Activated naive CD8-positive, alpha-beta T cell treated with anti-CD3 and anti-CD28 coated beads, Interleukin-2, amount 10 ng/mL, durations not matched to agents 7 days and 5 days (primary cell): ENCODE measurements at regions not wholly inside any gene's neighbourhood (a gene's known extent, or its start where the extent isn't known, plus 50 kb on each side); places are given as distances from the start of the nearest gene placed in this dataset.
"Not testable (repeated sequence)": the region's sequence is repeated elsewhere in the genome, so short reads cannot be mapped to it uniquely, and the experiment has no call there.

ENCODE experiments used
- ATAC-seq: fragments of 150-1000 bp; cut with Tn5 transposase; one replicate; pipeline ENCODE4 v1.10.0; 2021; ENCODE audit warnings: low read depth, moderate library complexity
- POLR2A ChIA-PET: fragments of 350-600 bp; sonication (Branson Sonifier 250); formaldehyde crosslinking; loops from one replicate; lab custom pipeline; 2021; ENCODE audit warnings: antibody characterized with exemption; lab: Charles Lee
- DNase-seq: peaks from one replicate; pipeline ENCODE4 v3.0.0; 2021
- H3K27ac Mint-ChIP-seq: one replicate; pipeline ENCODE4 v1.8.0; 2022; ENCODE audit warnings: mild to moderate bottlenecking, mixed read lengths
- H3K27me3 Mint-ChIP-seq: one replicate; pipeline ENCODE4 v1.8.0; 2022; ENCODE audit warnings: mild to moderate bottlenecking, moderate library complexity, mixed read lengths
- H3K36me3 Mint-ChIP-seq: one replicate; pipeline ENCODE4 v1.8.0; 2021; ENCODE audit warnings: mild to moderate bottlenecking, mixed read lengths
- H3K4me1 Mint-ChIP-seq: one replicate; pipeline ENCODE4 v1.8.0; 2021; ENCODE audit warnings: mixed read lengths
- H3K4me3 Mint-ChIP-seq: one replicate; pipeline ENCODE4 v1.8.0; 2022; ENCODE audit warnings: mild to moderate bottlenecking, moderate library complexity, mixed read lengths
- H3K9me3 Mint-ChIP-seq: one replicate; pipeline ENCODE4 v1.8.0; 2021; ENCODE audit warnings: mixed read lengths

DNA sequence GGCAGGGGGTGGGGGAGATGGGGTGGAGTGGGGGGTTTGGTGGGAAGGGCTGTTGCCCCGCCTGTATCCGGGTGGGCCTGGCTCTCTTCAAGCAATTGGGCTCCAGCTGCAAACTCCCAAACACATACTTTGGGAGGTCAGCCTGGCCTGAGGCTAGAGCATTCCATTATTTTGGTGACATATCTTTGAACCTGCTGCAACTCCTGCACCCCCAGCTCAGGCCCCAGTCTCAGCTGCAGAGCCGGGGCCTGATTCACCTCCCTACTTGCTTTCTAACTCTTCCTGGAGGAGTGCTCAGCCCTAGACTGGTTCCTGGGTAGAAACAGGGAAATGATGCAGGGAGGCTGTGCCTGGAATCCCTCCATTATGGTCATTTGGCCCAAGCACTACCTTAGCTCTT lies 140.8 kb upstream of the PRR23C start:
- H3K4me3 Mint-ChIP-seq, result no peak overlapping the region
- H3K27ac Mint-ChIP-seq, result no peak overlapping the region
- POLR2A ChIA-PET, result no interaction called here
- H3K36me3 Mint-ChIP-seq, result no peaks in the 10 kb centered on the region
- no peaks in the 10 kb centered on the region for H3K4me1 Mint-ChIP-seq
- no peaks in the 10 kb centered on the region for H3K9me3 Mint-ChIP-seq
- DNase-seq, result no peak
- ATAC-seq, result no peak
- peaks cover 3% of the 10 kb centered on the region for H3K27me3 Mint-ChIP-seq

DNA sequence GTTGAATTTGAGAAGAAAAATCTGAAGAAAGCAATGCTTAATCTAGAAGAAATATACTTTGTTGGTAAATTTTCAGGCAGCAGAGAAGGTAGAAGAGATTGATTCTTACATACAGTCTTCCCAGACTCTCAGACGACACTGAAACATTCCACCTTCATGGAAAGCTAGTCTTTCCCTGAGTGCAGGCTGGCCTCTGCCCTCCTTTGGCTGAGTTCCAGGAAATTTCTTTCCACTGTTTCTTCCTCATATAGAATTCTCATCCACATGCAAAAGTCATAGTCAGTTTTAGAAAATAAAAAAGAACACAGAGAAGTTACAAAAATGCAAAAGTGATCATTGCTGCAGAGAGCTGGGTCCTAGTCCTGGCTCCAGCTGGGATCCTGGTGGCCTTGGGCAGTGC lies 142.5 kb upstream of the PRR23C start:
- Mint-ChIP-seq H3K9me3 (no peaks in the 10 kb centered on the region), H3K27ac (no peak overlapping the region), H3K4me1 (no peaks in the 10 kb centered on the region), H3K27me3 (no peaks in the 10 kb centered on the region), H3K4me3 (no peak overlapping the region), H3K36me3 (no peaks in the 10 kb centered on the region)
- POLR2A ChIA-PET, result no interaction called here
- no peak for DNase-seq
- no peak for ATAC-seq

GRCh38 chr3:139187648-139188047 lies 143.0 kb upstream of the PRR23C start:
- Mint-ChIP-seq H3K27me3 (no peaks in the 10 kb centered on the region), H3K27ac (no peak overlapping the region), H3K4me3 (no peak overlapping the region), H3K4me1 (no peaks in the 10 kb centered on the region), H3K36me3 (no peaks in the 10 kb centered on the region), H3K9me3 (no peaks in the 10 kb centered on the region)
- no peak for DNase-seq
- no peak for ATAC-seq
- POLR2A ChIA-PET, result no interaction called here

DNA sequence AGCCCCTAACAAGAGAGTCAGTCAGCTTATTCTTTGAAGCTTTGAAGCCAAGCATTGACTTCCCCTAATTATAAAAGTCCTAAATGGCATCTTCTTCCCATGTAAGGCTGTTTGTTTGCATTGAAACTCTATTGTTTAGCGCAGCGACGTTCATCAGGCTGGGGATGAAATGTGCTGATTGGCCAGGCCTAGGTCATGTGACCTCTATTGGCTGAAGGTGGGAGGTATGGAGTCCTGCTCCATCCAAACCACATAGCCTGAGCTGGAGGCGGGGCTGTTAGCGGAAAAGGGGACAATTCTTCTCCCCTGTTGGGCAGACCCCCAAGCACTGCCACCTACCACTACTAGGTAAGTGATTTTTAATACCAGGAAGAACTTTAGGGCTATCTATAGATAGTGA lies 145.3 kb upstream of the PRR23C start:
- H3K9me3 Mint-ChIP-seq, result no peaks in the 10 kb centered on the region
- H3K27ac Mint-ChIP-seq, result no peak overlapping the region
- no peaks in the 10 kb centered on the region for H3K27me3 Mint-ChIP-seq
- H3K36me3 Mint-ChIP-seq, result no peaks in the 10 kb centered on the region
- no peak overlapping the region for H3K4me3 Mint-ChIP-seq
- POLR2A ChIA-PET, result no interaction called here
- ATAC-seq (no peak), DNase-seq (no peak)
- H3K4me1 Mint-ChIP-seq, result no peaks in the 10 kb centered on the region

DNA sequence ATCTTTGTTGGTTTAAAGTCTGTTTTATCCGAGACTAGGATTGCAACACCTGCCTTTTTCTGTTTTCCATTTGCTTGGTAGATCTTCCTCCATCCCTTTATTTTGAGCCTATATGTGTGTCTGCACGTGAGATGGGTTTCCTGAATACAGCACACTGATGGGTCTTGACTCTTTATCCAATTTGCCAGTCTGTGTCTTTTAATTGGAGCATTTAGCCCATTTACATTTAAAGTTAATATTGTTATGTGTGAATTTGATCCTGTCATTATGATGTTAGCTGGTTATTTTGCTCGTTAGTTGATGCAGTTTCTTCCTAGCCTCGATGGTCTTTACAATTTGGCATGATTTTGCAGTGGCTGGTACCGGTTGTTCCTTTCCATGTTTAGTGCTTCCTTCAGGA lies 149.4 kb upstream of the MRPS22 start:
- H3K27ac Mint-ChIP-seq, H3K9me3 Mint-ChIP-seq, H3K4me3 Mint-ChIP-seq, H3K4me1 Mint-ChIP-seq, ATAC-seq, H3K36me3 Mint-ChIP-seq, H3K27me3 Mint-ChIP-seq, DNase-seq, POLR2A ChIA-PET: not testable (repeated sequence)

DNA sequence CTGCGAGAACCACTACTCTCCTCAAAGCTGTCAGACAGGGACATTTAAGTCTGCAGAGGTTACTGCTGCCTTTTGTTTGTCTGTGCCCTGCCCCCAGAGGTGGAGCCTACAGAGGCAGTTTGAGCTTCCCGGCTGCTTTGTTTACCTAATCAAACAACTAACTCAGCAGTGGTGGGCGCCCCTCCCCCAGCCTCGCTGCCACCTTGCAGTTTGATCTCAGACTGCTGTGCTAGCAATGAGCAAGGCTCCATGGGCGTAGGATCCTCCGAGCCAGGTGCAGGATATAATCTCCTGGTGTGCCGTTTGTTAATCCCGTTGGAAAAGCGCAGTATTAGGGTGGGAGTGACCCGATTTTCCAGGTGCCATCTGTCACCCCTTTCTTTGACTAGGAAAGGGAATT lies 147.7 kb upstream of the MRPS22 start:
- H3K27me3 Mint-ChIP-seq, H3K4me1 Mint-ChIP-seq, H3K36me3 Mint-ChIP-seq, H3K9me3 Mint-ChIP-seq, H3K27ac Mint-ChIP-seq, DNase-seq, H3K4me3 Mint-ChIP-seq, POLR2A ChIA-PET, ATAC-seq: not testable (repeated sequence)

GRCh38 chr3:139197251-139197650 lies 146.6 kb upstream of the MRPS22 start:
- POLR2A ChIA-PET, result no interaction called here
- H3K9me3 Mint-ChIP-seq, result peaks cover 2% of the 10 kb centered on the region
- ATAC-seq, result no peak
- DNase-seq, result no peak
- no peak overlapping the region for H3K4me3 Mint-ChIP-seq
- H3K4me1 Mint-ChIP-seq, result peaks cover 1% of the 10 kb centered on the region
- H3K36me3 Mint-ChIP-seq, result no peaks in the 10 kb centered on the region
- peaks cover 2% of the 10 kb centered on the region for H3K27me3 Mint-ChIP-seq
- H3K27ac Mint-ChIP-seq, result no peak overlapping the region

- no peak for ATAC-seq
- Mint-ChIP-seq H3K4me1 (peaks cover 2% of the 10 kb centered on the region), H3K27me3 (peaks cover 2% of the 10 kb centered on the region), H3K36me3 (no peaks in the 10 kb centered on the region), H3K4me3 (no peak overlapping the region), H3K9me3 (peaks cover 2% of the 10 kb centered on the region), H3K27ac (no peak overlapping the region)
- no peak for DNase-seq
- POLR2A ChIA-PET, result no interaction called here
Measured at GRCh38 chr3:139198186-139198585, 145.6 kb upstream of the MRPS22 start.

DNA sequence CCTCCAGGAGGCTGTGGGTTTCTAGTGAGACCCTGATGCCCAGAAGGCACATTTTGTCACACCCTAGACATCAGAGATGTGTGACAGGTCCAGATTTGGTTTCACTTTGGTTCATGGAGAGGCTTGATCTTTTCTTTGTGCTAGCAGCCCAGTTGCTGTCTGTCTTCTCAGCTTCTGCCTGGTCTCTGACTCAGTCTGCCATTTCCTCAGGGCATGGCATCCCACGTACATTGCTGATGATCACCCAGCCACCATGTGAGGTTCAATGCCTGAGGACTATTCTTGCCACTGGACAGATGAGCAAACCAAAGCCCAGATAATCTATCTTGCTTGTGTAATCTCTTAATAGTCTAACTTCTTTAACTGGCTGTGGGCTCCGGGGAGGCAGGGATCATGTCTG lies 144.9 kb upstream of the MRPS22 start:
- ATAC-seq, result no peak
- H3K36me3 Mint-ChIP-seq, result no peaks in the 10 kb centered on the region
- DNase-seq, result no peak
- H3K27ac Mint-ChIP-seq, result no peak overlapping the region
- peaks cover 2% of the 10 kb centered on the region for H3K9me3 Mint-ChIP-seq
- peaks cover 2% of the 10 kb centered on the region for H3K4me1 Mint-ChIP-seq
- no peak overlapping the region for H3K4me3 Mint-ChIP-seq
- POLR2A ChIA-PET, result no interaction called here
- peaks cover 2% of the 10 kb centered on the region for H3K27me3 Mint-ChIP-seq

DNA sequence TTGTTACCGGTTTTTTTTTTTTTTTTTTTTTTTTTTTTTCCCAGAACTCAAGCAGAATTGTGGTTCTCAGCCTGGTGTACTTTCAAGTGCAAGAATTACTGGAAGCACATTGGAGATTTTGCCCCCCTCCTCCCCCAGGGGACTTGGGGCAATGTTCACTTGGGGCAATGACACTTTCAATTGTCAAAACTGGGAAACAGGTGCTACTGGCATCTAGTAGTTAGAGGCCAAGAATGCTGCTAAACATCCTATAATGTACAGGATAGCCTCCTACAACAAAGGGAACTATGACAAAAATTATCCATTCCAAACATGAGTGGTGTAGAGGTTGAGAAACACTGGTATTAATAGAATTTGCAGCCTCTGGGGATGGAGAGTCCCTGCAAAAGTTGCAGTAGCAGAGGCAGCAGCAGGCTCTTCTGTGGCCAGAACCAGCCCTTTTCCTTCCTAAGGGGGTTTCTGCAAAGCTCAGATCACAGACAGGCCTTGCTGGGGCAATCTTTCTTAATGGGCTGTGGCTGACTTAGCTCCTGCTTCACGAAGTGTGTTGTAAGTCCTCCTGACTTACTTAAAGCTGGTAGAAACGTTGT lies 144.3 kb upstream of the MRPS22 start:
- Mint-ChIP-seq H3K27ac (no peak overlapping the region), H3K27me3 (peaks cover 2% of the 10 kb centered on the region), H3K36me3 (no peaks in the 10 kb centered on the region), H3K9me3 (peaks cover 2% of the 10 kb centered on the region), H3K4me3 (no peak overlapping the region), H3K4me1 (peaks cover 2% of the 10 kb centered on the region)
- DNase-seq (no peak), ATAC-seq (no peak)
- POLR2A ChIA-PET, result no interaction called here

DNA sequence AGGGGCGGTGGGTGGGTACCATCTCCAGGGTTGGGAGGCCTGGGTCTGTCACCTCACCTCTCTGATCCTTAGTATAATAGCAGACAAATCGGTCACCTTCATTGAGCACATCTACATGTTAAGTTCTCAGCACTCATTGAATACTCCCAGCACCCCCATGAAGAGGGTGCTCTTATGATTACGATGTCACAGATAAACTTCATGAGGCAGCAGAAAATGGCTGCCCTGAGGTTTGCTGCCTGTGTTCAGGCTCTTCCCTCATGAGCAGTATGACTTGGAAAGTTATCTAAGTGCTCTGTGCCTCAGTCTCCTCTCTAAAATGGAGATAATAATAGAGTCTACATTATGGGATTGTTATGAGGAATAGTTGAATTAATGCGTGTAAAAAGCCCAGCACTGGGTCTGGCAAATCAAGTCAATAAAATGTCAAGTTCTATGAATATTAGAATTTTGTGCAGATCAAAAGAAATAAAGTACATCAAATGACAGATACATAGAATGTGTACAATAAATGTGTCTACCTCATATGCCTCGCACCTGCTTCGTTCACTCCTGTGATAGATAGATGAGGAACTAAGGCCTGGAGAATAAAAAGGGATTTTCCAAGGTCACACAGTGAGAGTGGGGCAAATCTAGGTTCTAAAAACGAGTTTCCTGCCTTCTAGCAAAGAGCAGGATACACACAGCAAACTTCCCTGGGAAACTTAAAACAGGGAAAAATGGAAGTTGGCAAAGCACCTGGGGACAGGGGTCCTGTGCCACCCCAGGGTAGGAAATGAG lies 142.2 kb upstream of the MRPS22 start:
- H3K4me3 Mint-ChIP-seq, result no peak overlapping the region

DNA sequence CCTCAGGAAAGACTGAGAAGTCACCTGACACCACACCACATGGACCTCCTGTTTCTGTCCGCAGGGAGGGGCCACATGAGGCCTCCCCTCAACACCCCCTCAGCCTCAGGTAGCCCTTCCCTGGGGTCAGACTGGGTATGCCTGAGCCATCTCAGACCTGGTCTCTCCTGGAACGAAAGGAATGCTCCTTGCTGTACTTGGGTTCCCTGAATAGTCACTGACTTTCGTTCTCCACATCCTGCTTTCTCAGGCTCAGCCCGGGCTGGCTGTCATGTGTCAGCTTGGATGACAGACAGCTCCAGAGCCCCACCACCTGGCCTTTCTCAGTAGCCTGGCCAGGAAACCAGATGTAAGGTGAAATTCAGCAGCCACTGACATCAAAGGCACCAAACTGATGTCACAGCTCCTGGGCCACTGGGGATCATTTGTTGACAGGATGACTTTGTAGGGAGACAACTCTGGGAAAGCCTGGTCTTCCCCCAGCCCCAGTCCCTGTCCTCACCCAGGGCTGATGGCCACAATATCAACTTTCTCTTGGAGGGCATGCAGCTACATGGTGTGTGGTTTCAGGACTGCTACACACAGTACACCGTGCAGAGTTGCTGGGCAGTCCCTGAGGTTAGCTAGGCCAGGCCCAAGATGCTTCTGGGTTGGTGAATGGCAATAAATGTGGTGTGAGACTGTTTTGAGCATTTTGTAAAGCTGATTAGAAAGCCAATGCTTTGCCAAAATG lies 141.4 kb upstream of the MRPS22 start:
- Mint-ChIP-seq H3K4me1 (peaks cover 2% of the 10 kb centered on the region), H3K27me3 (peaks cover 7% of the 10 kb centered on the region), H3K36me3 (no peaks in the 10 kb centered on the region), H3K9me3 (no peaks in the 10 kb centered on the region), H3K27ac (no peak overlapping the region), H3K4me3 (no peak overlapping the region)
- POLR2A ChIA-PET, result no interaction called here
- ATAC-seq (peak; percentile 82), DNase-seq (peak; percentile 36)

More for the DNA sequence above, 142.2 kb upstream of the MRPS22 start:
- DNase-seq, result no peak
- POLR2A ChIA-PET, result no interaction called here
- Mint-ChIP-seq H3K36me3 (no peaks in the 10 kb centered on the region), H3K9me3 (peaks cover under 1% of the 10 kb centered on the region), H3K27ac (no peak overlapping the region), H3K27me3 (peaks cover 7% of the 10 kb centered on the region), H3K4me1 (peaks cover 2% of the 10 kb centered on the region)
- no peak for ATAC-seq

GRCh38 chr3:139202959-139203349 lies 140.9 kb upstream of the MRPS22 start:
- Mint-ChIP-seq H3K27me3 (peaks cover 6% of the 10 kb centered on the region), H3K9me3 (no peaks in the 10 kb centered on the region), H3K36me3 (no peaks in the 10 kb centered on the region), H3K4me3 (no peak overlapping the region), H3K4me1 (peaks cover 2% of the 10 kb centered on the region), H3K27ac (no peak overlapping the region)
- ATAC-seq (no peak), DNase-seq (no peak)
- POLR2A ChIA-PET, result no interaction called here

- no peaks in the 10 kb centered on the region for H3K36me3 Mint-ChIP-seq
- peaks cover 8% of the 10 kb centered on the region for H3K27me3 Mint-ChIP-seq
- peaks cover 2% of the 10 kb centered on the region for H3K4me1 Mint-ChIP-seq
- no peak for ATAC-seq
- H3K4me3 Mint-ChIP-seq, result no peak overlapping the region
- no peaks in the 10 kb centered on the region for H3K9me3 Mint-ChIP-seq
- POLR2A ChIA-PET, result no interaction called here
- H3K27ac Mint-ChIP-seq, result no peak overlapping the region
- DNase-seq, result no peak
Measured at GRCh38 chr3:139203752-139204151, 140.1 kb upstream of the MRPS22 start.
